PC-3 (cell line): ENCODE measurements at regions not wholly inside any gene's neighbourhood (a gene's known extent, or its start where the extent isn't known, plus 50 kb on each side); places are given as distances from the start of the nearest gene placed in this dataset.

Experiments
- ATAC-seq: fragments of 200-7000 bp; cut with Tn5 transposase; 2 replicates; pipeline ENCODE4 v1.9.1; 2020; ENCODE audit warnings: mild to moderate bottlenecking, moderate library complexity
- BruUV-seq: library from RNA; stranded (reverse); fragments of 400-500 nt; replicated peaks from 2 replicates; lab custom pipeline; 2021; lab: Mats Ljungman, UMichigan
- CTCF ChIA-PET: fragments of 300-600 bp; sonication (Branson Sonifier 250); formaldehyde crosslinking; loops from one replicate; lab custom pipeline; 2022; ENCODE audit warnings: antibody characterized with exemption; lab: Charles Lee
- POLR2A ChIA-PET: fragments of 300-600 bp; sonication (Branson Sonifier 250); formaldehyde crosslinking; loops from one replicate; lab custom pipeline; 2022; ENCODE audit warnings: antibody characterized with exemption; ENCODE audit not compliant: unreplicated experiment; lab: Charles Lee
- DNase-seq: peaks from one replicate; pipeline ENCODE4 v3.0.0-alpha.2; 2015
- H2AFZ ChIP-seq: fragments of 300-600 bp; sonication (generic); 2 replicates; pipeline ENCODE4 v1.6.0; 2016; ENCODE audit warnings: antibody characterized with exemption, low read length
- H3F3A ChIP-seq: fragments of 300-600 bp; sonication (generic); one replicate; pipeline ENCODE4 v1.6.0; 2017; ENCODE audit warnings: antibody characterized with exemption, low read length, control low read depth, mild to moderate bottlenecking; ENCODE audit not compliant: unreplicated experiment
- H3K27ac ChIP-seq: fragments of 300-600 bp; sonication (generic); 2 replicates; pipeline ENCODE4 v1.5.1; 2016; ENCODE audit warnings: mild to moderate bottlenecking, low read length
- H3K27me3 ChIP-seq: fragments of 300-600 bp; sonication (generic); 2 replicates; pipeline ENCODE4 v1.6.1; 2016; ENCODE audit warnings: low read length, mixed read lengths
- H3K36me3 ChIP-seq: fragments of 300-600 bp; sonication (generic); 2 replicates; pipeline ENCODE4 v1.6.1; 2016; ENCODE audit warnings: low read depth, mixed run types, low read length, mixed read lengths
- H3K4me1 ChIP-seq: fragments of 300-600 bp; sonication (generic); 2 replicates; pipeline ENCODE4 v1.5.1; 2016; ENCODE audit warnings: low read length; ENCODE audit not compliant: insufficient read depth
- H3K4me2 ChIP-seq: fragments of 300-600 bp; sonication (generic); 2 replicates; pipeline ENCODE4 v1.6.0; 2016; ENCODE audit warnings: low read length
- H3K4me3 ChIP-seq: fragments of 300-600 bp; sonication (generic); 2 replicates; pipeline ENCODE4 v1.5.1; 2016; ENCODE audit warnings: mild to moderate bottlenecking, low read length, mixed read lengths
- H3K79me2 ChIP-seq: fragments of 300-600 bp; sonication (generic); 2 replicates; pipeline ENCODE4 v1.6.1; 2017; ENCODE audit warnings: low read length, mixed read lengths
- H3K9ac ChIP-seq: fragments of 300-600 bp; sonication (generic); 2 replicates; pipeline ENCODE4 v1.6.0; 2016; ENCODE audit warnings: mild to moderate bottlenecking, low read length
- H3K9me2 ChIP-seq: fragments of 300-600 bp; sonication (generic); replicated peaks from 2 replicates; pipeline ENCODE4 v1.6.1; 2016; ENCODE audit warnings: mixed run types, low read length, mixed read lengths
- H3K9me3 ChIP-seq: fragments of 300-600 bp; sonication (generic); 2 replicates; pipeline ENCODE4 v1.6.1; 2016; ENCODE audit warnings: low read length, mixed read lengths
- H4K20me1 ChIP-seq: fragments of 300-600 bp; sonication (generic); 2 replicates; pipeline ENCODE4 v1.6.1; 2016; ENCODE audit warnings: low read length, mixed read lengths
- EZH2 ChIP-seq: fragments of 300-600 bp; sonication (generic); IDR thresholded peaks from one replicate; pipeline ENCODE4 v1.6.1; 2017; ENCODE audit warnings: antibody characterized with exemption, mild to moderate bottlenecking, low read length; ENCODE audit not compliant: unreplicated experiment
- EZH2phosphoT487 ChIP-seq: fragments of 300-600 bp; sonication (generic); IDR thresholded peaks from 2 replicates; pipeline ENCODE4 v1.6.1; 2018; ENCODE audit warnings: mild to moderate bottlenecking, antibody characterized with exemption, low read length, borderline replicate concordance
- intact Hi-C: fragments of 100-400 bp; cut with micrococcal nuclease; formaldehyde crosslinking; loops from 2 replicates; pipeline ENCODE4 v1.9.0; 2023
- TF ChIP-seq, protein P1 (sequence below): fragments of 300-600 bp; sonication (generic); conservative IDR thresholded peaks from 2 replicates; pipeline ENCODE4 v1.5.1; 2017; ENCODE audit warnings: antibody characterized with exemption, low read depth, mild to moderate bottlenecking, low read length

DNA sequence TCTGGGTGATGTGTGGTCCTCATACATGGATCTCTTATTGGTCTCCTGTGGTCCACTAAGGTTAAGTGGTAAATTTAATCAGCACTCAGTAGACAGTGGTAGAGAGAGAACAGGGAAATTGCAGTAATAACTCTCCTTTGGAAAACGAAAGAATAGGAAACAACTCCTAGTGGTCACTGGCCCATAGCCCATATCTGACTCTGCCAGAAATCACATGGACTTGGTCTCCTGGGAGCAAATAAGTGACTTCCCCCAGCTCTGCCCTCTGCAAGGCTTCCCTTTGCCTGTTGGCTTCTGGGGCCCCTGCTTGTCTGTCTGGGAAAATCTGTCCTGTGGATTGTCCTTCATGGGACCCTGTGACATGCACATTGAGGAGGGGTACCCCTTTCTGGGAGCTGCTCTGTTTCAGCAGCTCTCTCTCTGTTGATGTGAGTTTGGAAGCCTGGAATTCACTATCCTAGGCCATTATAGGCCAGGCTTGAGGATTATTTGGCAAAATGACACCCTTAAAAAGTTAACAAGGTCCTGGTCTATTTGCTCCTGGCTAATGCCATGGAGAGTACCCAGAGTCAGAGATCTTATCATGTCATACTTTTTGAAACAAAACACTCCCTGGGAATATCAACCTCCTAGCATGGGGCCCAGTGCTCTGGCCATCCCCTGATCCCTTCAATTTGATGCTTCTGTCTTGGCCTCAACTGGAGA is 58.0 kb upstream of the HNF1B start:
- H3K36me3 ChIP-seq: no peaks in the 10 kb centered on the region
- H4K20me1 ChIP-seq: no peaks in the 10 kb centered on the region
- CTCF ChIA-PET: no interaction called here
- no peak overlapping the region for H3K4me3 ChIP-seq
- TF ChIP-seq EZH2phosphoT487: no peak
- no peak for TF ChIP-seq EZH2
- TF ChIP-seq, protein P1, sequence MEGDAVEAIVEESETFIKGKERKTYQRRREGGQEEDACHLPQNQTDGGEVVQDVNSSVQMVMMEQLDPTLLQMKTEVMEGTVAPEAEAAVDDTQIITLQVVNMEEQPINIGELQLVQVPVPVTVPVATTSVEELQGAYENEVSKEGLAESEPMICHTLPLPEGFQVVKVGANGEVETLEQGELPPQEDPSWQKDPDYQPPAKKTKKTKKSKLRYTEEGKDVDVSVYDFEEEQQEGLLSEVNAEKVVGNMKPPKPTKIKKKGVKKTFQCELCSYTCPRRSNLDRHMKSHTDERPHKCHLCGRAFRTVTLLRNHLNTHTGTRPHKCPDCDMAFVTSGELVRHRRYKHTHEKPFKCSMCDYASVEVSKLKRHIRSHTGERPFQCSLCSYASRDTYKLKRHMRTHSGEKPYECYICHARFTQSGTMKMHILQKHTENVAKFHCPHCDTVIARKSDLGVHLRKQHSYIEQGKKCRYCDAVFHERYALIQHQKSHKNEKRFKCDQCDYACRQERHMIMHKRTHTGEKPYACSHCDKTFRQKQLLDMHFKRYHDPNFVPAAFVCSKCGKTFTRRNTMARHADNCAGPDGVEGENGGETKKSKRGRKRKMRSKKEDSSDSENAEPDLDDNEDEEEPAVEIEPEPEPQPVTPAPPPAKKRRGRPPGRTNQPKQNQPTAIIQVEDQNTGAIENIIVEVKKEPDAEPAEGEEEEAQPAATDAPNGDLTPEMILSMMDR: no peak
- no peaks in the 10 kb centered on the region for H3K4me1 ChIP-seq
- H3K9me3 ChIP-seq: no peaks in the 10 kb centered on the region
- H2AFZ ChIP-seq: no peak overlapping the region
- H3K9ac ChIP-seq: no peak overlapping the region
- no peak overlapping the region for H3K4me2 ChIP-seq
- intact Hi-C loops: no loop called here
- no peaks in the 10 kb centered on the region for H3K9me2 ChIP-seq
- no peaks in the 10 kb centered on the region for H3F3A ChIP-seq
- no peaks in the 10 kb centered on the region for H3K27me3 ChIP-seq
- POLR2A ChIA-PET: no interaction called here
- no peak for ATAC-seq
- H3K27ac ChIP-seq: no peak overlapping the region
- BruUV-seq: no TSS peak
- no peaks in the 10 kb centered on the region for H3K79me2 ChIP-seq
- DNase-seq: no peak

DNA sequence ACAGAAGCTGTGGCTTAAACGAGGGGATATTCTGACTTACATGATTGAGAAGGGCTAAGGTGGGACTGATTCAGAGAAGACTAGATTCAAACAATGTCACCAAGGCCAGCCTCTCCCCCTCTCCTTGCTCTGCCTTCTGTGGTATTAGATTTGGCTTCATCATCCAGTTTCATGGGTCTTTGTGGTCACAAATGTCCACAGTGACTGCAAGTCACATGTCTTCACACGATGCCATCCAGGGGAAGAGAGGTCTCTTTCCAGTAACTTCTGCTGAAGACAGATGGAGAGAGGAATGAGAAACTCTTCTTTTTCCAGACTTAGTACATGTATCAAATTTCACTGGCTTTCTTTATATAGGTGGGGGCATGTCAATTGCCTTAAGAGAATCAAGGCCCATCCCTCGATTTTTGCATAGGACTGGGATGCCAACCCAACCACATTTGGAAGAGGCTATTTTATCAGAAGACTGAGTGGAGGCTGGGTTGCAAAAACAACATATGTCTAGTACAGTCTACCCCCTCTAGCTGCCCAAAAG is 57.3 kb upstream of the HNF1B start:
- H3K4me2 ChIP-seq: no peak overlapping the region
- no peak for DNase-seq
- CTCF ChIA-PET: no interaction called here

More for the DNA sequence above, 57.3 kb upstream of the HNF1B start:
- Histone ChIP-seq H3K79me2 (no peaks in the 10 kb centered on the region), H3K9me3 (no peaks in the 10 kb centered on the region), H3K27ac (no peak overlapping the region), H4K20me1 (no peaks in the 10 kb centered on the region), H3K9me2 (no peaks in the 10 kb centered on the region), H3K4me3 (no peak overlapping the region), H3K36me3 (no peaks in the 10 kb centered on the region), H3K27me3 (no peaks in the 10 kb centered on the region), H3F3A (no peaks in the 10 kb centered on the region), H3K9ac (no peak overlapping the region), H2AFZ (no peak overlapping the region), H3K4me1 (no peaks in the 10 kb centered on the region)
- ATAC-seq: no peak
- POLR2A ChIA-PET: no interaction called here
- no TSS peak for BruUV-seq
- intact Hi-C loops: no loop called here
- TF ChIP-seq EZH2: no peak
- TF ChIP-seq, protein P1: no peak
- no peak for TF ChIP-seq EZH2phosphoT487
